IMR-90 (cell line): ENCODE measurements at regions not wholly inside any gene's neighbourhood (a gene's known extent, or its start where the extent isn't known, plus 50 kb on each side); places are given as distances from the start of the nearest gene placed in this dataset.

ENCODE experiments used
- ATAC-seq: fragments of 200-7000 bp; cut with Tn5 transposase; 2 replicates; pipeline ENCODE4 v1.9.1; 2020; ENCODE audit warnings: low read depth, mild to moderate bottlenecking, moderate library complexity
- BruUV-seq: library from RNA; stranded (reverse); fragments of 400-500 nt; replicated peaks from 2 replicates; lab custom pipeline; 2021; lab: Mats Ljungman, UMichigan
- CTCF ChIA-PET: fragments of 300-600 bp; formaldehyde crosslinking; extraction: SDS; loops from one replicate; lab custom pipeline; 2021; ENCODE audit warnings: antibody characterized with exemption; lab: Yijun Ruan, JAX
- POLR2A ChIA-PET: fragments of 300-600 bp; sonication (Branson Sonifier 250); formaldehyde crosslinking; loops from one replicate; lab custom pipeline; 2022; ENCODE audit warnings: antibody characterized with exemption; ENCODE audit not compliant: unreplicated experiment; lab: Charles Lee
- DNase-seq: peaks from one replicate; pipeline ENCODE4 v3.0.0; 2013
- H2AFZ ChIP-seq: replicated peaks from 2 replicates; pipeline ENCODE3; 2013; ENCODE audit warnings: low read length, mild to moderate bottlenecking; ENCODE audit not compliant: poor library complexity
- H2AK5ac ChIP-seq: 2 replicates; pipeline ENCODE4 v1.6.1; 2013; ENCODE audit warnings: low read depth, low read length, inconsistent platforms
- H2AK9ac ChIP-seq: replicated peaks from 2 replicates; pipeline ENCODE3; 2013; ENCODE audit warnings: mild to moderate bottlenecking, low read depth, low read length, moderate library complexity; ENCODE audit not compliant: poor library complexity
- H2BK120ac ChIP-seq: 2 replicates; pipeline ENCODE4 v1.6.1; 2013; ENCODE audit warnings: low read depth, low read length, inconsistent platforms
- H2BK15ac ChIP-seq: 3 replicates; pipeline ENCODE4 v1.6.1; 2013; ENCODE audit warnings: low read depth, low read length, inconsistent platforms
- H2BK20ac ChIP-seq: 2 replicates; pipeline ENCODE4 v1.6.1; 2013; ENCODE audit warnings: low read depth, mild to moderate bottlenecking, inconsistent platforms, low read length, moderate library complexity
- H2BK5ac ChIP-seq: 2 replicates; pipeline ENCODE4 v1.6.1; 2013; ENCODE audit warnings: mild to moderate bottlenecking, low read depth, low read length, inconsistent platforms; ENCODE audit not compliant: poor library complexity, severe bottlenecking
- H3K14ac ChIP-seq: replicated peaks from 2 replicates; pipeline ENCODE4 v1.6.1; 2013; ENCODE audit warnings: low read depth, low read length, inconsistent platforms
- H3K18ac ChIP-seq: 2 replicates; pipeline ENCODE4 v1.6.1; 2013; ENCODE audit warnings: low read depth, low read length, control low read depth
- H3K23ac ChIP-seq: 2 replicates; pipeline ENCODE4 v1.6.1; 2013; ENCODE audit warnings: low read depth, low read length, inconsistent platforms
- H3K27ac ChIP-seq: 2 replicates; pipeline ENCODE4 v1.5.1; 2013; ENCODE audit warnings: mild to moderate bottlenecking, control low read depth, low read length; ENCODE audit not compliant: insufficient read depth
- H3K27me3 ChIP-seq: 2 replicates; pipeline ENCODE4 v1.6.1; 2013; ENCODE audit warnings: low read length; ENCODE audit not compliant: control insufficient read depth, insufficient read depth
- H3K36me3 ChIP-seq: 2 replicates; pipeline ENCODE4 v1.6.1; 2013; ENCODE audit warnings: low read length, mixed read lengths; ENCODE audit not compliant: control insufficient read depth, insufficient read depth
- H3K4ac ChIP-seq: 2 replicates; pipeline ENCODE4 v1.6.1; 2013; ENCODE audit warnings: low read depth, low read length, inconsistent platforms
- H3K4me1 ChIP-seq: 2 replicates; pipeline ENCODE4 v1.6.1; 2013; ENCODE audit warnings: low read length, mixed read lengths; ENCODE audit not compliant: control insufficient read depth, insufficient read depth
- H3K4me2 ChIP-seq: 2 replicates; pipeline ENCODE4 v1.6.1; 2013; ENCODE audit warnings: low read depth, mild to moderate bottlenecking, control low read depth, low read length, moderate library complexity
- H3K4me3 ChIP-seq: 2 replicates; pipeline ENCODE4 v1.5.1; 2013; ENCODE audit warnings: low read depth, mild to moderate bottlenecking, control low read depth, low read length, moderate library complexity; ENCODE audit not compliant: insufficient read depth
- H3K56ac ChIP-seq: 2 replicates; pipeline ENCODE4 v1.6.1; 2013; ENCODE audit warnings: low read length, inconsistent platforms; ENCODE audit not compliant: insufficient read depth; ENCODE audit errors: extremely low read depth
- H3K79me1 ChIP-seq, 2 experiments: 2 replicates each; pipeline ENCODE4 v1.6.1; 2013; ENCODE audit warnings: low read length in 2 of 2, inconsistent platforms in 1 of 2, low read depth in 1 of 2
- H3K9ac ChIP-seq: 2 replicates; pipeline ENCODE4 v1.6.1; 2013; ENCODE audit warnings: low read depth, low read length, control low read depth
- H3K9me1 ChIP-seq: 2 replicates; pipeline ENCODE4 v1.6.1; 2013; ENCODE audit warnings: low read length, inconsistent platforms; ENCODE audit not compliant: insufficient read depth
- H3K9me3 ChIP-seq: 2 replicates; pipeline ENCODE4 v1.6.1; 2013; ENCODE audit warnings: low read length; ENCODE audit not compliant: control insufficient read depth, insufficient read depth
- H4K20me1 ChIP-seq: 2 replicates; pipeline ENCODE4 v1.6.1; 2013; ENCODE audit warnings: low read length, inconsistent platforms; ENCODE audit not compliant: insufficient read depth
- H4K5ac ChIP-seq: 2 replicates; pipeline ENCODE4 v1.6.1; 2013; ENCODE audit warnings: mild to moderate bottlenecking, low read depth, low read length, control low read depth
- H4K8ac ChIP-seq, 2 experiments: 2 replicates each; pipeline ENCODE4 v1.6.1; 2013; ENCODE audit warnings: low read depth in 2 of 2, low read length in 2 of 2, control low read depth in 1 of 2, inconsistent platforms in 1 of 2
- H4K91ac ChIP-seq: 2 replicates; pipeline ENCODE4 v1.6.1; 2013; ENCODE audit warnings: low read depth, low read length, inconsistent platforms; ENCODE audit not compliant: insufficient read depth
- BHLHE40 ChIP-seq: fragments of 150-350 bp; IDR thresholded peaks from 2 replicates; pipeline ENCODE4 v1.6.1; 2016; ENCODE audit warnings: mild to moderate bottlenecking, low read depth, low read length
- CEBPB ChIP-seq: IDR thresholded peaks from 2 replicates; pipeline ENCODE4 v1.6.1; 2012; ENCODE audit warnings: low read depth, low read length, improper control_type of control experiment
- CHD1 ChIP-seq: IDR thresholded peaks from 2 replicates; pipeline ENCODE4 v1.6.1; 2012; ENCODE audit warnings: low read depth, low read length, improper control_type of control experiment
- FOS ChIP-seq: fragments of 150-350 bp; IDR thresholded peaks from 2 replicates; pipeline ENCODE4 v1.6.1; 2016; ENCODE audit warnings: low read depth, low read length
- MAFK ChIP-seq: IDR thresholded peaks from 2 replicates; pipeline ENCODE4 v1.6.1; 2012; ENCODE audit warnings: low read depth, low read length, improper control_type of control experiment
- MXI1 ChIP-seq: IDR thresholded peaks from 2 replicates; pipeline ENCODE4 v1.6.1; 2012; ENCODE audit warnings: low read depth, mild to moderate bottlenecking, low read length, moderate library complexity, borderline replicate concordance
- NFE2L2 ChIP-seq: fragments of 150-350 bp; IDR thresholded peaks from 2 replicates; pipeline ENCODE4 v1.6.1; 2016; ENCODE audit warnings: low read depth, mild to moderate bottlenecking, low read length
- POLR2A ChIP-seq: IDR thresholded peaks from 2 replicates; pipeline ENCODE4 v1.6.1; 2012; ENCODE audit warnings: mild to moderate bottlenecking, low read depth, low read length
- RCOR1 ChIP-seq: IDR thresholded peaks from 2 replicates; pipeline ENCODE4 v1.6.1; 2012; ENCODE audit warnings: mild to moderate bottlenecking, low read length, improper control_type of control experiment; ENCODE audit not compliant: insufficient replicate concordance
- RFX5 ChIP-seq: IDR thresholded peaks from 2 replicates; pipeline ENCODE4 v1.8.0; 2012; ENCODE audit warnings: low read depth, mild to moderate bottlenecking, low read length, moderate library complexity
- WGBS, 2 experiments: methylation state at CpG; one replicate each; pipeline versions ENCODE4 v1.1.5 to v1.1.7; 2013; ENCODE audit warnings: missing lambda C conversion rate in 2 of 2; ENCODE audit not compliant: insufficient read length in 1 of 2; ENCODE audit errors: extremely low coverage in 2 of 2; 5-methylcytosine and 5-hydroxymethylcytosine counted together
- dilution Hi-C: fragments of 300-500 bp; cut with HindIII; formaldehyde crosslinking; loops from one replicate; pipeline ENCODE4 v1.14.3; 2018; ENCODE audit warnings: low sequenced_read_pairs; ENCODE audit not compliant: unreplicated experiment
- in situ Hi-C: fragments of 300-500 bp; cut with MboI; formaldehyde crosslinking; loops from 3 replicates; pipeline ENCODE4 v1.14.3; 2019; ENCODE audit warnings: low sequenced_read_pairs, inconsistent platforms, mixed read lengths
- intact Hi-C: fragments of 100-400 bp; cut with micrococcal nuclease; formaldehyde crosslinking; loops from 2 replicates; pipeline ENCODE4 v1.10.0; 2022
- TF ChIP-seq, protein P1 (sequence below): fragments of 150-350 bp; IDR thresholded peaks from 2 replicates; pipeline ENCODE4 v1.6.1; 2017; ENCODE audit warnings: mild to moderate bottlenecking, antibody characterized with exemption, low read length, low read depth
- TF ChIP-seq, protein P2 (sequence below): conservative IDR thresholded peaks from 2 replicates; pipeline ENCODE4 v1.5.1; 2012; ENCODE audit warnings: mild to moderate bottlenecking, low read depth, low read length, improper control_type of control experiment
- TF ChIP-seq, protein P3 (sequence below): fragments of 150-350 bp; IDR thresholded peaks from 2 replicates; pipeline ENCODE4 v1.6.1; 2016; ENCODE audit warnings: low read depth, mild to moderate bottlenecking, low read length, moderate library complexity, borderline replicate concordance

DNA sequence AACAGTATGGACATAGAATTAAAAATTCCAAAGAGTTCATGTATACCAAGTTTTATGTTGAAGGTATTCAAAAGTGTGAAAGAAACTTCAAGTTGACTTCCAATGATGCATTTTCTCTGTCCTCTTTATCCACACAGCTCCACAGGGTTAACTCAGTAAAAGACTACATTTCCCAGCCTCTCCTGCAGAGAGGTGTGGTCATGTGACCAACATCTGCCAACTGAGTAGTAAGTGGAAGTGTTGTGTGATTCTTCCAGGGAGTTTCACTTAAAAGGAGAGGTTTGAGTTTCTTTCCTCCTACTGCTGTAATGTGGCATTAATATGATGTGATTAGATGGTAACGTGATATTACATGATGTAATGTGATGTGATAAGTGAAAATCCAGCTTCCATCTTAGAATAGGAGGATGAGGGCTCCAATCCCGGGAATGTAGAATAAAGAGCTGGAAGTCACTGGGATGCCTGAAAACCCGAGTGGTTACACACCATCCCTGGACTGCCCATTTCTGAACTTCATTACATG lies 280.6 kb downstream of the ARRDC4 start:
- Histone ChIP-seq H3K79me1 (no peaks in the 10 kb centered on the region), H3K9ac (no peak overlapping the region), H2BK15ac (no peak overlapping the region), H2AK9ac (no peak overlapping the region), H4K8ac (no peak overlapping the region), H3K23ac (no peak overlapping the region), H4K5ac (no peak overlapping the region), H3K9me1 (no peaks in the 10 kb centered on the region), H2BK20ac (no peak overlapping the region), H3K56ac (no peak overlapping the region), H2AFZ (no peak overlapping the region), H3K18ac (no peak overlapping the region), H3K4me2 (no peak overlapping the region), H3K4ac (no peak overlapping the region), H3K4me3 (no peak overlapping the region), H3K14ac (no peak overlapping the region), H3K36me3 (no peaks in the 10 kb centered on the region), H2AK5ac (no peak overlapping the region), H2BK5ac (no peak overlapping the region), H2BK120ac (no peak overlapping the region), H3K9me3 (peaks cover 5% of the 10 kb centered on the region), H3K4me1 (no peaks in the 10 kb centered on the region), H4K20me1 (no peaks in the 10 kb centered on the region), H3K27me3 (no peaks in the 10 kb centered on the region), H3K27ac (no peak overlapping the region), H4K91ac (no peak overlapping the region)
- POLR2A ChIA-PET = no interaction called here
- DNase-seq (no peak), ATAC-seq (no peak)
- BruUV-seq = no TSS peak
- intact Hi-C loops (no loop called here), in situ Hi-C loops (no loop called here), dilution Hi-C loops (no loop called here)
- no peak for TF ChIP-seq FOS
- TF ChIP-seq BHLHE40 = no peak
- no peak for TF ChIP-seq NFE2L2
- TF ChIP-seq, protein P1, sequence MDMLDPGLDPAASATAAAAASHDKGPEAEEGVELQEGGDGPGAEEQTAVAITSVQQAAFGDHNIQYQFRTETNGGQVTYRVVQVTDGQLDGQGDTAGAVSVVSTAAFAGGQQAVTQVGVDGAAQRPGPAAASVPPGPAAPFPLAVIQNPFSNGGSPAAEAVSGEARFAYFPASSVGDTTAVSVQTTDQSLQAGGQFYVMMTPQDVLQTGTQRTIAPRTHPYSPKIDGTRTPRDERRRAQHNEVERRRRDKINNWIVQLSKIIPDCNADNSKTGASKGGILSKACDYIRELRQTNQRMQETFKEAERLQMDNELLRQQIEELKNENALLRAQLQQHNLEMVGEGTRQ = no peak
- TF ChIP-seq, protein P2, sequence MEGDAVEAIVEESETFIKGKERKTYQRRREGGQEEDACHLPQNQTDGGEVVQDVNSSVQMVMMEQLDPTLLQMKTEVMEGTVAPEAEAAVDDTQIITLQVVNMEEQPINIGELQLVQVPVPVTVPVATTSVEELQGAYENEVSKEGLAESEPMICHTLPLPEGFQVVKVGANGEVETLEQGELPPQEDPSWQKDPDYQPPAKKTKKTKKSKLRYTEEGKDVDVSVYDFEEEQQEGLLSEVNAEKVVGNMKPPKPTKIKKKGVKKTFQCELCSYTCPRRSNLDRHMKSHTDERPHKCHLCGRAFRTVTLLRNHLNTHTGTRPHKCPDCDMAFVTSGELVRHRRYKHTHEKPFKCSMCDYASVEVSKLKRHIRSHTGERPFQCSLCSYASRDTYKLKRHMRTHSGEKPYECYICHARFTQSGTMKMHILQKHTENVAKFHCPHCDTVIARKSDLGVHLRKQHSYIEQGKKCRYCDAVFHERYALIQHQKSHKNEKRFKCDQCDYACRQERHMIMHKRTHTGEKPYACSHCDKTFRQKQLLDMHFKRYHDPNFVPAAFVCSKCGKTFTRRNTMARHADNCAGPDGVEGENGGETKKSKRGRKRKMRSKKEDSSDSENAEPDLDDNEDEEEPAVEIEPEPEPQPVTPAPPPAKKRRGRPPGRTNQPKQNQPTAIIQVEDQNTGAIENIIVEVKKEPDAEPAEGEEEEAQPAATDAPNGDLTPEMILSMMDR = no peak
- TF ChIP-seq POLR2A = no peak
- TF ChIP-seq MXI1 = no peak
- TF ChIP-seq RCOR1 = no peak
- TF ChIP-seq, protein P3, sequence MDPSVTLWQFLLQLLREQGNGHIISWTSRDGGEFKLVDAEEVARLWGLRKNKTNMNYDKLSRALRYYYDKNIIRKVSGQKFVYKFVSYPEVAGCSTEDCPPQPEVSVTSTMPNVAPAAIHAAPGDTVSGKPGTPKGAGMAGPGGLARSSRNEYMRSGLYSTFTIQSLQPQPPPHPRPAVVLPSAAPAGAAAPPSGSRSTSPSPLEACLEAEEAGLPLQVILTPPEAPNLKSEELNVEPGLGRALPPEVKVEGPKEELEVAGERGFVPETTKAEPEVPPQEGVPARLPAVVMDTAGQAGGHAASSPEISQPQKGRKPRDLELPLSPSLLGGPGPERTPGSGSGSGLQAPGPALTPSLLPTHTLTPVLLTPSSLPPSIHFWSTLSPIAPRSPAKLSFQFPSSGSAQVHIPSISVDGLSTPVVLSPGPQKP = no peak
- no peak for TF ChIP-seq MAFK
- TF ChIP-seq CHD1 = no peak
- no peak for TF ChIP-seq CEBPB
- no peak for TF ChIP-seq RFX5
- no CpG with 5 or more reads among the region's 3 CpGs for WGBS, 2 experiments
- CTCF ChIA-PET = no interaction called here
